H1 (cell line): ENCODE measurements at regions not wholly inside any gene's neighbourhood (a gene's known extent, or its start where the extent isn't known, plus 50 kb on each side); places are given as distances from the start of the nearest gene placed in this dataset.
"Not testable (repeated sequence)": the region's sequence is repeated elsewhere in the genome, so short reads cannot be mapped to it uniquely, and the experiment has no call there.

Experiments
- CTCF ChIA-PET: fragments of 300-600 bp; sonication (Branson Sonifier 250); formaldehyde crosslinking; loops from one replicate; lab custom pipeline; 2021; ENCODE audit not compliant: partially characterized antibody; lab: Charles Lee
- POLR2A ChIA-PET: fragments of 300-600 bp; sonication (Branson Sonifier 250); formaldehyde crosslinking; loops from one replicate; lab custom pipeline; 2021; ENCODE audit warnings: inconsistent platforms; ENCODE audit not compliant: partially characterized antibody; lab: Charles Lee
- DNase-seq, 2 experiments: peaks; one replicate each; pipeline versions ENCODE4 v3.0.0 to v3.0.0-alpha.2; 2010 to 2022; ENCODE audit warnings: low spot score in 2 of 2, low read depth in 1 of 2, mixed read lengths in 1 of 2
- FAIRE-seq: peaks from 2 replicates; lab custom pipeline; 2011; peaks lifted over from hg19 to GRCh38; lab: Jason Lieb, UNC
- H2AFZ ChIP-seq: 2 replicates; pipeline ENCODE4 v1.8.1; 2012; ENCODE audit warnings: low read length, inconsistent platforms
- H2AK5ac ChIP-seq: 2 replicates; pipeline ENCODE4 v1.6.1; 2013; ENCODE audit warnings: low read depth, low read length
- H2BK120ac ChIP-seq: replicated peaks from 2 replicates; pipeline ENCODE3; 2013; ENCODE audit warnings: low read depth, low read length, inconsistent platforms
- H2BK12ac ChIP-seq: 2 replicates; pipeline ENCODE4 v1.6.1; 2013; ENCODE audit warnings: low read depth, low read length
- H2BK15ac ChIP-seq: 2 replicates; pipeline ENCODE4 v1.6.1; 2013; ENCODE audit warnings: low read length
- H2BK20ac ChIP-seq: 2 replicates; pipeline ENCODE4 v1.6.1; 2013; ENCODE audit warnings: low read length
- H2BK5ac ChIP-seq: 2 replicates; pipeline ENCODE4 v1.6.1; 2013; ENCODE audit warnings: low read depth, low read length
- H3K14ac ChIP-seq: 2 replicates; pipeline ENCODE4 v1.6.1; 2013; ENCODE audit warnings: inconsistent platforms; ENCODE audit not compliant: insufficient read length
- H3K18ac ChIP-seq: 2 replicates; pipeline ENCODE4 v1.6.1; 2013; ENCODE audit warnings: low read length; ENCODE audit errors: extremely low read depth
- H3K23ac ChIP-seq: 2 replicates; pipeline ENCODE4 v1.6.1; 2013; ENCODE audit warnings: inconsistent platforms; ENCODE audit not compliant: insufficient read length
- H3K23me2 ChIP-seq: 2 replicates; pipeline ENCODE4 v1.6.1; 2013; ENCODE audit warnings: low read depth, low read length
- H3K27ac ChIP-seq: 2 replicates; pipeline ENCODE4 v1.6.1; 2011; ENCODE audit warnings: low read depth, low read length, inconsistent platforms
- H3K27me3 ChIP-seq, 4 experiments: replicated peaks in 1 of 4; 1 replicate in 1 of 4; 2 replicates in 3 of 4; pipeline versions ENCODE4 v1.6.1 to v1.8.1; 2011 to 2013; ENCODE audit warnings: low read length in 3 of 4, mild to moderate bottlenecking in 3 of 4, inconsistent platforms in 2 of 4, mixed read lengths in 2 of 4, moderate library complexity in 1 of 4; ENCODE audit not compliant: control insufficient read depth in 3 of 4, insufficient read depth in 3 of 4; ENCODE audit errors: extremely low read depth in 1 of 4
- H3K36me3 ChIP-seq, 4 experiments: 2 replicates each; pipeline versions ENCODE4 v1.6.1 to v1.8.1; 2011 to 2013; ENCODE audit warnings: mild to moderate bottlenecking in 4 of 4, low read length in 3 of 4, moderate library complexity in 2 of 4, control low read depth in 1 of 4, inconsistent platforms in 1 of 4; ENCODE audit not compliant: insufficient read depth in 4 of 4, control insufficient read depth in 2 of 4
- H3K4ac ChIP-seq: replicated peaks from 2 replicates; pipeline ENCODE3; 2013; ENCODE audit warnings: low read length, low read depth, mixed read lengths, inconsistent platforms; ENCODE audit not compliant: insufficient read length
- H3K4me1 ChIP-seq, 4 experiments: replicated peaks in 1 of 4; 1 replicate in 1 of 4; 2 replicates in 3 of 4; pipeline versions ENCODE4 v1.6.1 to v1.8.1; 2011 to 2013; ENCODE audit warnings: low read length in 3 of 4, inconsistent platforms in 2 of 4, mixed read lengths in 1 of 4; ENCODE audit not compliant: insufficient read depth in 4 of 4, control insufficient read depth in 3 of 4
- H3K4me2 ChIP-seq, 2 experiments: 2 replicates each; pipeline versions ENCODE4 v1.6.1 to v1.8.1; 2011 to 2013; ENCODE audit warnings: low read depth in 2 of 2, low read length in 2 of 2, control low read depth in 1 of 2, inconsistent platforms in 1 of 2, mild to moderate bottlenecking in 1 of 2; ENCODE audit not compliant: insufficient read depth in 1 of 2
- H3K4me3 ChIP-seq, 4 experiments: fragments of 200-600, 300-600 bp in 1 of 4; sonication (generic), shearing (Covaris generic), sonication (Bioruptor Twin) in 1 of 4; 2 replicates each; pipeline versions ENCODE4 v1.5.1 to v1.8.1; 2011 to 2016; ENCODE audit warnings: low read length in 4 of 4, low read depth in 3 of 4, control low read depth in 2 of 4, inconsistent platforms in 2 of 4, mild to moderate bottlenecking in 2 of 4, mixed read lengths in 1 of 4, moderate library complexity in 1 of 4; ENCODE audit not compliant: insufficient read depth in 2 of 4; ENCODE audit errors: extremely low read depth in 1 of 4
- H3K56ac ChIP-seq: replicated peaks from 2 replicates; pipeline ENCODE3; 2013; ENCODE audit warnings: low read depth, mild to moderate bottlenecking, mixed read lengths, low read length, inconsistent platforms; ENCODE audit not compliant: insufficient read length
- H3K79me1 ChIP-seq: 2 replicates; pipeline ENCODE4 v1.6.1; 2013; ENCODE audit warnings: low read depth, low read length, control low read depth
- H3K79me2 ChIP-seq, 2 experiments: 2 replicates each; pipeline versions ENCODE4 v1.6.1 to v1.8.1; 2012 to 2013; ENCODE audit warnings: low read length in 2 of 2, mild to moderate bottlenecking in 2 of 2, inconsistent platforms in 1 of 2; ENCODE audit not compliant: insufficient read depth in 2 of 2, control insufficient read depth in 1 of 2
- H3K9ac ChIP-seq, 4 experiments: replicated peaks in 1 of 4; 1 replicate in 1 of 4; 2 replicates in 3 of 4; pipeline versions ENCODE4 v1.6.1 to v1.8.1; 2011 to 2013; ENCODE audit warnings: low read depth in 3 of 4, low read length in 3 of 4, control low read depth in 2 of 4, mild to moderate bottlenecking in 2 of 4, moderate library complexity in 2 of 4, inconsistent platforms in 1 of 4; ENCODE audit errors: extremely low read depth in 1 of 4
- H3K9me3 ChIP-seq, 2 experiments: 2 replicates each; pipeline versions ENCODE4 v1.6.1 to v1.8.1; 2012 to 2013; ENCODE audit warnings: mild to moderate bottlenecking in 2 of 2, moderate library complexity in 2 of 2, control low read depth in 1 of 2, inconsistent platforms in 1 of 2, low read depth in 1 of 2, low read length in 1 of 2, mixed read lengths in 1 of 2; ENCODE audit not compliant: insufficient read depth in 2 of 2
- H4K20me1 ChIP-seq, 2 experiments: replicated peaks in 1 of 2; 2 replicates each; pipeline versions ENCODE3 to v1.8.1; 2011 to 2013; ENCODE audit warnings: inconsistent platforms in 2 of 2, low read length in 2 of 2, mild to moderate bottlenecking in 1 of 2; ENCODE audit not compliant: insufficient read depth in 2 of 2, control insufficient read depth in 1 of 2
- H4K5ac ChIP-seq: 2 replicates; pipeline ENCODE4 v1.6.1; 2013; ENCODE audit warnings: low read length, low read depth, mixed read lengths, inconsistent platforms; ENCODE audit not compliant: insufficient read length
- H4K8ac ChIP-seq: 2 replicates; pipeline ENCODE4 v1.8.0; 2013; ENCODE audit warnings: mild to moderate bottlenecking, moderate library complexity, low read length, inconsistent platforms; ENCODE audit not compliant: insufficient read depth; ENCODE audit errors: extremely low read depth
- H4K91ac ChIP-seq: replicated peaks from 2 replicates; pipeline ENCODE3; 2013; ENCODE audit warnings: low read length, mixed read lengths, inconsistent platforms; ENCODE audit not compliant: insufficient read length
- WGBS, 2 experiments: shearing (Covaris generic) in 1 of 2; methylation state at CpG; one replicate each; pipeline versions ENCODE4 v1.1.6 to v1.1.7; 2013 to 2015; ENCODE audit warnings: low lambda C conversion rate in 2 of 2, mixed read lengths in 2 of 2, inconsistent platforms in 1 of 2, low coverage in 1 of 2, missing lambda C conversion rate in 1 of 2; ENCODE audit not compliant: insufficient replicate concordance in 2 of 2, insufficient coverage in 1 of 2, insufficient read length in 1 of 2; ENCODE audit errors: extremely low coverage in 1 of 2, missing lambda C conversion rate in 1 of 2; 5-methylcytosine and 5-hydroxymethylcytosine counted together

- POLR2A ChIA-PET, H2AFZ ChIP-seq, H2BK15ac ChIP-seq, H3K18ac ChIP-seq, H3K56ac ChIP-seq, H3K36me3 ChIP-seq, H2AK5ac ChIP-seq, H3K79me1 ChIP-seq, DNase-seq, H2BK5ac ChIP-seq, H3K79me2 ChIP-seq, CTCF ChIA-PET, H3K4ac ChIP-seq, H3K4me3 ChIP-seq, H3K14ac ChIP-seq, H3K27me3 ChIP-seq, FAIRE-seq, H4K91ac ChIP-seq, H3K23ac ChIP-seq, H4K5ac ChIP-seq, H2BK20ac ChIP-seq, H3K4me1 ChIP-seq, H2BK12ac ChIP-seq, H4K8ac ChIP-seq, H4K20me1 ChIP-seq, H3K23me2 ChIP-seq, H3K9ac ChIP-seq, H3K4me2 ChIP-seq, H3K9me3 ChIP-seq, H3K27ac ChIP-seq, H2BK120ac ChIP-seq: not testable (repeated sequence)
- WGBS, 2 experiments = 88% methylated on average over 3 of the region's 3 CpGs; no CpG with 5 or more reads in 1 of the 2 experiments
Measured at GRCh38 chr4:127343123-127343522, 289.6 kb upstream of the INTU start.
